Neuronal stem cell (in vitro differentiated cells): ENCODE measurements at regions not wholly inside any gene's neighbourhood (a gene's known extent, or its start where the extent isn't known, plus 50 kb on each side); places are given as distances from the start of the nearest gene placed in this dataset.

Experiments used
- DNase-seq: peaks from one replicate; pipeline ENCODE4 v3.0.0-alpha.2; 2013; ENCODE audit warnings: low spot score
- H2AFZ ChIP-seq: one replicate; pipeline ENCODE4 v1.6.1; 2013; ENCODE audit warnings: mild to moderate bottlenecking, low read length, inconsistent platforms
- H2AK5ac ChIP-seq: 2 replicates; pipeline ENCODE4 v1.6.1; 2013; ENCODE audit warnings: low read depth, mild to moderate bottlenecking, inconsistent platforms, low read length, moderate library complexity, mixed read lengths
- H2BK120ac ChIP-seq: 2 replicates; pipeline ENCODE4 v1.6.1; 2013; ENCODE audit warnings: low read depth, mild to moderate bottlenecking, inconsistent platforms, low read length, moderate library complexity, mixed read lengths
- H2BK12ac ChIP-seq: one replicate; pipeline ENCODE4 v1.6.1; 2013; ENCODE audit warnings: low read length, inconsistent platforms
- H2BK15ac ChIP-seq: 2 replicates; pipeline ENCODE4 v1.6.1; 2013; ENCODE audit warnings: mild to moderate bottlenecking, low read length, inconsistent platforms, mixed read lengths
- H2BK5ac ChIP-seq: one replicate; pipeline ENCODE4 v1.6.1; 2013; ENCODE audit warnings: inconsistent platforms, mild to moderate bottlenecking, low read length, moderate library complexity
- H3K14ac ChIP-seq: one replicate; pipeline ENCODE4 v1.6.1; 2013; ENCODE audit warnings: low read length, inconsistent platforms
- H3K18ac ChIP-seq: 2 replicates; pipeline ENCODE4 v1.6.1; 2013; ENCODE audit warnings: low read length, inconsistent platforms
- H3K23ac ChIP-seq: 2 replicates; pipeline ENCODE4 v1.6.1; 2013; ENCODE audit warnings: low read depth, mild to moderate bottlenecking, mixed read lengths, low read length, inconsistent platforms; ENCODE audit not compliant: poor library complexity
- H3K27ac ChIP-seq: replicated peaks from 3 replicates; pipeline ENCODE4 v1.5.1; 2013; ENCODE audit warnings: low read length, inconsistent platforms
- H3K27me3 ChIP-seq, 3 experiments: 2 replicates each; pipeline ENCODE4 v1.6.1; 2013; ENCODE audit warnings: low read length in 3 of 3, mild to moderate bottlenecking in 2 of 3, inconsistent platforms in 1 of 3, low read depth in 1 of 3, mixed read lengths in 1 of 3, moderate library complexity in 1 of 3; ENCODE audit not compliant: control insufficient read depth in 3 of 3, insufficient read depth in 3 of 3
- H3K36me3 ChIP-seq, 2 donors: replicated peaks in 1 of 2; 2 replicates each; pipeline ENCODE4 v1.6.1; 2013; ENCODE audit warnings: low read length in 2 of 2; ENCODE audit not compliant: control insufficient read depth in 2 of 2, insufficient read depth in 2 of 2
- H3K4ac ChIP-seq: 2 replicates; pipeline ENCODE4 v1.6.1; 2013; ENCODE audit warnings: inconsistent platforms, mild to moderate bottlenecking, low read length, moderate library complexity
- H3K4me1 ChIP-seq, 2 donors: 1 replicate in 1 of 2; 2 replicates in 1 of 2; pipeline ENCODE4 v1.6.1; 2013; ENCODE audit warnings: low read length in 2 of 2, low read depth in 1 of 2; ENCODE audit not compliant: control insufficient read depth in 2 of 2, insufficient read depth in 1 of 2
- H3K4me2 ChIP-seq: one replicate; pipeline ENCODE4 v1.6.1; 2013; ENCODE audit warnings: mild to moderate bottlenecking, low read length, inconsistent platforms; ENCODE audit not compliant: insufficient read depth, poor library complexity, severe bottlenecking
- H3K4me3 ChIP-seq, 2 donors: 2 replicates each; pipeline ENCODE4 v1.5.1; 2013; ENCODE audit warnings: low read length in 2 of 2, mild to moderate bottlenecking in 2 of 2, inconsistent platforms in 1 of 2, moderate library complexity in 1 of 2
- H3K79me1 ChIP-seq: one replicate; pipeline ENCODE4 v1.6.1; 2013; ENCODE audit warnings: low read depth, mild to moderate bottlenecking, inconsistent platforms, low read length, moderate library complexity
- H3K9ac ChIP-seq: one replicate; pipeline ENCODE4 v1.6.1; 2013; ENCODE audit warnings: mild to moderate bottlenecking, low read depth, low read length, inconsistent platforms; ENCODE audit not compliant: poor library complexity
- H3K9me3 ChIP-seq, 2 donors: replicated peaks in 1 of 2; 2 replicates each; pipeline versions ENCODE3 to v1.6.1; 2013; ENCODE audit warnings: low read length in 2 of 2, mild to moderate bottlenecking in 2 of 2, inconsistent platforms in 1 of 2, low read depth in 1 of 2, mixed read lengths in 1 of 2, moderate library complexity in 1 of 2; ENCODE audit not compliant: control insufficient read depth in 2 of 2, insufficient read depth in 1 of 2
- H4K8ac ChIP-seq: one replicate; pipeline ENCODE4 v1.6.1; 2013; ENCODE audit warnings: low read depth, mild to moderate bottlenecking, inconsistent platforms, low read length, moderate library complexity
- H4K91ac ChIP-seq: one replicate; pipeline ENCODE4 v1.6.1; 2013; ENCODE audit warnings: low read length, low read depth, mild to moderate bottlenecking, inconsistent platforms; ENCODE audit not compliant: poor library complexity
- WGBS, 2 donors: extraction: QIAGEN DNeasy Blood & Tissue Kit; methylation state at CpG; one replicate each; pipeline ENCODE4 v1.1.7; 2013; ENCODE audit warnings: missing lambda C conversion rate in 2 of 2, mixed read lengths in 1 of 2; ENCODE audit not compliant: insufficient read length in 2 of 2, insufficient replicate concordance in 1 of 2; ENCODE audit errors: extremely low coverage in 2 of 2; 5-methylcytosine and 5-hydroxymethylcytosine counted together

GRCh38 chr5:110053824-110054223, 364.1 kb downstream of the MAN2A1 start:
- Histone ChIP-seq H3K4ac (no peak overlapping the region), H2BK15ac (no peak overlapping the region), H3K36me3 (no peaks in the 10 kb centered on the region), H2BK5ac (no peak overlapping the region), H2AK5ac (no peak overlapping the region), H3K27ac (no peak overlapping the region), H3K9me3 (no peaks in the 10 kb centered on the region), H4K91ac (no peak overlapping the region), H3K23ac (no peak overlapping the region), H3K4me2 (no peak overlapping the region), H3K18ac (no peak overlapping the region), H4K8ac (no peak overlapping the region), H2BK120ac (no peak overlapping the region), H3K27me3 (no peaks in the 10 kb centered on the region), H3K14ac (no peak overlapping the region), H3K4me3 (no peak overlapping the region), H2BK12ac (no peak overlapping the region), H3K4me1 (peaks cover 2 to 4% of the 10 kb centered on the region in 2 donors), H3K79me1 (no peaks in the 10 kb centered on the region), H2AFZ (no peak overlapping the region), H3K9ac (no peak overlapping the region)
- no peak for DNase-seq

DNA sequence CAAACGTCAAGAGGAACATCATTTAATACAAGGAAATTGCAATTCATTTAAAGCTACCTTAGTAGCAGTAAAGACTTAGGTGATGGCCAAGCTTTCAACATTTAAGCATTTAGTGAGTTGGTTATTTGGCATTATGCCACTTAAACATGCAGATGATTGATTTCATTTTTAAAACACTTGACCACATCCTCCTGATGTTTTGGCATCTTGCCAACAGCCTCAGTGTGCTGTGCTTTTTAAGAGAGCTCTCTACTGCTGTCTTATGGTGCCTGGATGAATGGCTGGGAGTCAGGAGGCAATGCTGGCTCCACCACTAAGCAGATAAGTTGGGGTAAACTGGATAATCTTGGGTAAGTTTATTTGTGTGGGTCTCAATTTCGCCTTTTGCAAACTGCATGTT, 364.5 kb downstream of the MAN2A1 start:
- Histone ChIP-seq H3K4me2 (no peak overlapping the region), H3K36me3 (no peaks in the 10 kb centered on the region), H3K27me3 (no peaks in the 10 kb centered on the region), H4K8ac (no peak overlapping the region), H2BK15ac (no peak overlapping the region), H3K4ac (no peak overlapping the region), H3K27ac (no peak overlapping the region), H3K9me3 (no peaks in the 10 kb centered on the region), H3K4me1 (peaks cover 2 to 4% of the 10 kb centered on the region in 2 donors), H3K9ac (no peak overlapping the region), H3K14ac (no peak overlapping the region), H2BK12ac (no peak overlapping the region), H2AK5ac (no peak overlapping the region), H3K23ac (no peak overlapping the region), H2BK120ac (no peak overlapping the region), H2AFZ (no peak overlapping the region), H4K91ac (no peak overlapping the region), H2BK5ac (no peak overlapping the region), H3K18ac (no peak overlapping the region), H3K79me1 (no peaks in the 10 kb centered on the region), H3K4me3 (no peak overlapping the region)
- no peak for DNase-seq
- no CpG with 5 or more reads among the region's 2 CpGs for whole genome bisulfite sequencing, 2 donors

DNA sequence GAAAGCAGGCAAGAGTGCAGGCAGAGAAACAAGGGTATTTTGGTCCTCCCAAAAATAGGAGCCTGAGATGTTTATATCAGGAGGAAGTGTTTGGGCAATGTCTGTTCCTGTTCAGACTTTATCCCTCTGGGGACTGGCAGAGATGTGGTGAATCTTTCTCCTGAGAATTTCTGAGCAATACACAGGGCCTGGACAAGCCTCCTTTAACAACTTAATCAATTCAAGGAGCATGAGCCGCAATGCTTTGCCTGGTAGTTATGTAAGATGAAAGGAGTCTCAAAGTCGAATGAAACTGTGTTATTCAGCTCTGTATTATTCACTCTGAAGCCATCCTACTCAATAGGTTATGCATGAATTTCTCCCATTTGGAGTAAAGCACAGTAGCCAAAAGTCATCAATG, 365.6 kb downstream of the MAN2A1 start:
- no peak overlapping the region for H3K27ac ChIP-seq
- no peaks in the 10 kb centered on the region for H3K9me3 ChIP-seq
- no peak overlapping the region for H2BK15ac ChIP-seq
- H3K18ac ChIP-seq = no peak overlapping the region
- H3K9ac ChIP-seq = no peak overlapping the region
- H2BK120ac ChIP-seq = no peak overlapping the region
- no peak overlapping the region for H3K4ac ChIP-seq
- no peak overlapping the region for H4K91ac ChIP-seq
- H3K4me1 ChIP-seq = peaks cover 2 to 4% of the 10 kb centered on the region in 2 donors
- H3K23ac ChIP-seq = no peak overlapping the region
- no peak overlapping the region for H3K4me3 ChIP-seq
- H3K4me2 ChIP-seq = no peak overlapping the region
- H2AK5ac ChIP-seq = no peak overlapping the region
- H4K8ac ChIP-seq = no peak overlapping the region
- no peak overlapping the region for H2BK12ac ChIP-seq
- H2BK5ac ChIP-seq = no peak overlapping the region
- peak overlapping the region; percentile 20 for H2AFZ ChIP-seq
- no CpG with 5 or more reads among the region's 2 CpGs for WGBS, 2 donors
- no peaks in the 10 kb centered on the region for H3K27me3 ChIP-seq
- no peak overlapping the region for H3K14ac ChIP-seq
- no peaks in the 10 kb centered on the region for H3K36me3 ChIP-seq
- no peaks in the 10 kb centered on the region for H3K79me1 ChIP-seq
- DNase-seq = no peak

DNA sequence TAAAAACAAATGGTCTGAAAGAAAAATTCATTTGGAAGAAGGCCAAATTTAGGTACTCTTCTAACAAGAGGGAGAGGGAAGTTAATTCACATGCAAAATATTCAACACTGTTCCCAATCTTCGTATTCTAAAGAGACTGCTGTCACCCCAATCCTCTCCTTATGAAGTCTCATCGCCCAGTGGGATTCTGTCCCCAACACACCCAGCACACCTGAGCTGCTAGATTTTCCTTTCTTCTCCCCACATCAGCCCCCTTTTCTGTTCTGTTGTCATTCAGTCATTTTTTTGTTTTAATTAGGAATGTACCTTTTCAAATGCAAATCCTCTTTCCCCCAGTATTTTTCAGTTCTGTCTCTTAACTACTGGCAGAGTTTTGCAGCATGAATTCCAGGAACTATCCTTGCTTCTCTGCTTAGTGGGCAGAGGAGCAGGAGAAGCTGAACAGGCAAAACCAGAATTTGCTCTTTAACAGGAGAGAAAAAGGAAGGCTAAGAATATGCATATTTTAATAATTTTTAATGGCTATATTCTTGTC, 366.9 kb downstream of the MAN2A1 start:
- H3K14ac ChIP-seq = no peak overlapping the region
- DNase-seq = no peak
- H2BK15ac ChIP-seq = no peak overlapping the region
- H4K91ac ChIP-seq = no peak overlapping the region
- no peak overlapping the region for H3K18ac ChIP-seq
- H2BK5ac ChIP-seq = no peak overlapping the region
- H3K36me3 ChIP-seq = no peaks in the 10 kb centered on the region
- H3K4me1 ChIP-seq = peaks cover 2 to 4% of the 10 kb centered on the region in 2 donors
- peak overlapping the region; percentile 12 for H2AFZ ChIP-seq
- H3K4ac ChIP-seq = no peak overlapping the region
- peaks cover 0 to 2% of the 10 kb centered on the region in 2 donors for H3K9me3 ChIP-seq
- H3K27ac ChIP-seq = no peak overlapping the region
- no peak overlapping the region for H3K23ac ChIP-seq
- H3K4me2 ChIP-seq = no peak overlapping the region
- H3K79me1 ChIP-seq = no peaks in the 10 kb centered on the region
- no peak overlapping the region for H2BK120ac ChIP-seq
- WGBS, 2 donors = no CpG with 5 or more reads among the region's 2 CpGs
- H3K9ac ChIP-seq = no peak overlapping the region
- no peak overlapping the region for H3K4me3 ChIP-seq
- no peak overlapping the region for H2AK5ac ChIP-seq
- H2BK12ac ChIP-seq = no peak overlapping the region
- no peaks in the 10 kb centered on the region for H3K27me3 ChIP-seq
- no peak overlapping the region for H4K8ac ChIP-seq
